Urinary bladder (tissue), 3 donors: ENCODE measurements at regions not wholly inside any gene's neighbourhood (a gene's known extent, or its start where the extent isn't known, plus 50 kb on each side); places are given as distances from the start of the nearest gene placed in this dataset.
"Not testable (repeated sequence)": the region's sequence is repeated elsewhere in the genome, so short reads cannot be mapped to it uniquely, and the experiment has no call there.

Source experiments
- DNase-seq: peaks from one replicate; pipeline ENCODE4 v3.0.0-alpha.2; 2015; ENCODE audit errors: extremely low spot score
- H3K27ac ChIP-seq: one replicate; pipeline ENCODE4 v1.5.1; 2013; ENCODE audit warnings: low read depth, mild to moderate bottlenecking, moderate library complexity
- H3K36me3 ChIP-seq: one replicate; pipeline ENCODE4 v1.6.1; 2013; ENCODE audit warnings: mild to moderate bottlenecking, moderate library complexity; ENCODE audit not compliant: insufficient read depth
- H3K4me1 ChIP-seq: one replicate; pipeline ENCODE4 v1.6.1; 2013; ENCODE audit warnings: mild to moderate bottlenecking, moderate library complexity; ENCODE audit not compliant: insufficient read depth
- H3K4me3 ChIP-seq: one replicate; pipeline ENCODE4 v1.5.1; 2013; ENCODE audit warnings: low read depth, low read length
- WGBS: extraction: QIAGEN DNeasy Blood & Tissue Kit; methylation state at CpG from one replicate; pipeline ENCODE4 v1.1.7; 2013; 5-methylcytosine and 5-hydroxymethylcytosine counted together
- donor health status: healthy with polysubstance abuse.
- donor health status: healthy.

- Histone ChIP-seq H3K4me3 (no peak overlapping the region), H3K27ac (no peak overlapping the region), H3K4me1 (no peaks in the 10 kb centered on the region), H3K36me3 (no peaks in the 10 kb centered on the region)
- 92% methylated on average over 3 of the region's 3 CpGs for WGBS
- no peak for DNase-seq
Observed at GRCh38 chr3:71991046-71991445, 206.1 kb upstream of the PROK2 start.

GRCh38 chr3:71990545-71990944 lies 205.6 kb upstream of the PROK2 start:
- Histone ChIP-seq H3K4me1 (no peaks in the 10 kb centered on the region), H3K27ac (no peak overlapping the region), H3K36me3 (no peaks in the 10 kb centered on the region), H3K4me3 (no peak overlapping the region)
- DNase-seq, result no peak

- no peak for DNase-seq
- no peaks in the 10 kb centered on the region for H3K4me1 ChIP-seq
- 97% methylated on average over 4 of the region's 4 CpGs for WGBS
- H3K27ac ChIP-seq, result no peak overlapping the region
- H3K36me3 ChIP-seq, result no peaks in the 10 kb centered on the region
- no peak overlapping the region for H3K4me3 ChIP-seq
Observed at GRCh38 chr3:71989165-71989564, 204.2 kb upstream of the PROK2 start.

DNA sequence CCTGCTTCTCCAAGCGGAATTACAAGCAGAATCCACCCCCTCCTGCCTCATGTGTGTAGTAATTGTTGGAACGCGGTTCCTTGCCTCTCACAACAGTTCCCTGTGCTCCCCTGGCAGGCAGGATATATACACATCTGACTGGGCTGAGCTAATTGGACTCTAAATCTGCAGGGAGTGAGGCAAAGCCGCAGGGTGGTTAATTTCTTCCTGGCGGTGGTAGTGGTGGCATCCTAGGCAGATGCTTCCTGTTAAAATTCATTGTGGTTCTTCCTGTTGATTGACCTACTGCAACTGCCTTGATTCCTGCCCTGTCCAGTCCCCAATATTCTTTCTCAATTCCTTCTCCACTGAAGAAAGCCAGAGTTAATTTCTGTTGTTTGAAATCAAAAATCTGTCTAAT lies 202.9 kb upstream of the PROK2 start:
- 50% methylated on average over 5 of the region's 5 CpGs for WGBS
- Histone ChIP-seq H3K36me3 (no peaks in the 10 kb centered on the region), H3K4me1 (no peaks in the 10 kb centered on the region), H3K27ac (no peak overlapping the region), H3K4me3 (no peak overlapping the region)
- DNase-seq, result no peak

DNA sequence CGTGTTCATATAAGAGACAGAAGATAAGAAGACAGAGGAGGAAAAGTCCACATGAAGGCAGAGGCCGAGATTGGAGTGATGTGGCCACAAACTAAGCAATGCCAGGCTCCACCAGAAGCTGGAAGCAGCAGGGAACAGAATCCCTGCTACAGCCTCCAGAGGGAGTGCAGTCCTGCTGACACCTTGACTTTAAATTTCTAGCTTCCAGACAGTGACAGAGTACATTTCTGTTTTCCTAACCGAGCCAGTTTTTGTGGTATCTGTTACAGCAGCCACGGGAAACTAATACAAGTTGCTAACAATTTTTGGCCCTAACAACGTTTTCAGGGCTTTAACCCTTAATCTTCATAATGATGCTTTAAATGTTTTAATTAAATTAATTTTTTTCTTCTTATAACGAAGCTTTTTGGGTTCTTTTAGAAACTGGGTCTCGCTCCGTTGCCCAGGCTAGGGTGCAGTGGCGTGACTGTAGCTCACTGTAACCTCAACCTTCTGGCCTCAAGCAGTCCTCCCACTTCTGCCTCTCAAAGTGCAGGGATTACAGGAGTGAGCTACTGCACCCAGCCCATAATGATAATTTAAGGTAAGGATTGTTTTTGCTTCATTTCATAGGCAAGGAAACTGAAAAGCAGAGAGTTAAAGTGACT lies 202.3 kb upstream of the PROK2 start:
- no peak overlapping the region for H3K27ac ChIP-seq
- no peaks in the 10 kb centered on the region for H3K4me1 ChIP-seq
- no peaks in the 10 kb centered on the region for H3K36me3 ChIP-seq
- no peak overlapping the region for H3K4me3 ChIP-seq
- no peak for DNase-seq
- whole genome bisulfite sequencing, result 85% methylated on average over 9 of the region's 9 CpGs

GRCh38 chr3:71986606-71987005 lies 201.7 kb upstream of the PROK2 start:
- no peak overlapping the region for H3K27ac ChIP-seq
- DNase-seq, result no peak
- H3K4me1 ChIP-seq, result no peaks in the 10 kb centered on the region
- H3K4me3 ChIP-seq, result no peak overlapping the region
- H3K36me3 ChIP-seq, result no peaks in the 10 kb centered on the region
- WGBS, result 86% methylated on average over 6 of the region's 6 CpGs

DNA sequence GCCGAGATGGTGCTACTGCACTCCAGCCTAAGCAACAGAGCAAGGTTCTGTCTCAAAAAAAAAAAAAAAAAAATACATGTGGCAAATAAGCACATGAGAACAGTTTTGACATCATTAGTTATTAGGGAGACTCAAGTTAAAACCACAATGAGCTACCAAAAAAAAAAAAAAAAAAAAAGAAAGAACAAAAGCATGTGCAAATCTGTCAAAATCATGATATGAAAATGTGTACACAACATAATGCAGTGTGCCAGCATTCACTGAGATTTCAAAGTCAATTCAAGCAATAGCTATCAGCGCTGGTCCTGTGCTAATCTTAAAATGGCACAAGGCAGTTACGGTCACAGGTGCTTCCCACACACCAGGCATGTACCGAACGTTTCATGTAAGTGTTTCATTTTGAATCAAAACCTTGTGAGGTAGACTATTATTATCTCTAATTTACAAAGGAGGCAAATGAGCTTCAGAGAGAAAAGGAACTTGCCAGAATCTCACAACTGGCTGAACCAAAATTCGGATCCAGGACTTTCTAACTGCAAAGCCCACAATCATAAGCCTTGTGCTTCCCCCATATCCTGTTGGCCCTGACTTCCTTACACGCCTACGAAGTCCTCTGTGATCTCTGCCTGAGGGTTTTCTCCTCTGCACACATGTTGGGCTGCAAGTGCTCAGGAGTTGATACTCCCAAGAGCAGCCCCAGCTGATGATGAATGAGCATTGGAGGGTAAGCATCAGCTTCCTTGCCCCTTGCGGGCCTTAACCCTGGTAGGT lies 200.1 kb upstream of the PROK2 start:
- Histone ChIP-seq H3K27ac (no peak overlapping the region), H3K4me1 (no peaks in the 10 kb centered on the region), H3K36me3 (no peaks in the 10 kb centered on the region), H3K4me3 (no peak overlapping the region)
- no peak for DNase-seq
- 76% methylated on average over 9 of the region's 9 CpGs for WGBS

GRCh38 chr3:71983694-71984093 lies 198.7 kb upstream of the PROK2 start:
- H3K4me1 ChIP-seq, result no peaks in the 10 kb centered on the region

DNA sequence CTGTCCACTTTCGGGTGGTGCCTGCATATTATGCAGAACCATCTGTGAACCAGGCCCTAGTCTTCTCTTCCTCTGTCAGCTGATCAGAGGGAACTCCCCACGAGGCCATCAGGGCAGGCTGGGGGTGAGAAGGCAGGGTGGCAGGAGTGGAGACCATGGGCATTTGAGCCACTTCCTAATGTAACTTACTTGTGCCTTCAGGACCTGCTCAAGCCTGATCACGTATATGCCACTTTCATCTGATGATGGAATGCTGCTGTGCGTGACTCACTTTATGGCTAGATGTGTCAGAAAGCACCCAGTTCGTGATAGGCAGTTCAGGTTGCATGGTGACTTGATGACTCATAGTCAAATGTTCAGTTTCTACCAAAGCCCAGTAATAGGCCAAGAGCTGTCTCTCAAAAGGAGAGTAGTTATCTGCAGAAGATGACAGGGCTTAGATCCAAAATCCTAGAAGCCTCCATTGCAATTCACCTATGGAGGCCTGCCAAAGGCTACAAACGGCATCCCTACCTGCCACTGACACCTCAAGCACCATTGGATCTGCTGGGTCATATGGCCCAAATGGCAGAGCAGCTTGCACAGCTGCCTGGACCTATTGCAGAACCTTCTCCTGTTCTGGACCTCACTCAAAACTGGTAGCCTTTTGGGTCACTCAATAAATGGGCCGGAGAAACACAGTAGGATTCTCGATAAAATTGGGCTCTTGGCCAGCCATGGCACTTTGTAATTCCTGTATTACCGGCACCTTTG lies 197.7 kb upstream of the PROK2 start:
- not testable (repeated sequence) for H3K36me3 ChIP-seq, H3K4me1 ChIP-seq, H3K4me3 ChIP-seq, H3K27ac ChIP-seq
- peak; percentile 26 for DNase-seq
- 76% methylated on average over 9 of the region's 9 CpGs for WGBS

More at GRCh38 chr3:71983694-71984093, 198.7 kb upstream of the PROK2 start:
- WGBS, result 97% methylated on average over 4 of the region's 4 CpGs
- Histone ChIP-seq H3K36me3 (no peaks in the 10 kb centered on the region), H3K4me3 (no peak overlapping the region), H3K27ac (no peak overlapping the region)
- DNase-seq, result no peak

DNA sequence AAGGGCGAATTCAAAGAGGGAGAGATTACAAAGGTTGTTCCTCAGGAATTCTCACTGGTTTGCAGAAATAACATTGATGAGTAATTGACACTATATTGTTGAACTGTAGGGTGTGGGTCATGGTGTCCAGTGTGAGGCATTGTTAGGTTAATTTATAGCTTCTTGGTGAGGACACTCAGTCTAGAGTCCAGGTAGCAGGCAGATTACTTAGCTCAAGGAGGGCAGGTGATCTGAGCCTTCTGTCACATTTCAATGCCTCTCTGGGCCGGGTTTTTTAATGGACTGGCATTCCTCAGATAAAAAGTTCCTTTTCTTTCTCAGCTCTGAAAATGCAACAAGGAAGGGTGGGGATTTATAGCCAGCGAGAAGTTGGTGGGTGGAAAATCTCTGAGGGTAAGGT lies 194.2 kb upstream of the PROK2 start:
- H3K4me1 ChIP-seq, result no peaks in the 10 kb centered on the region
- H3K27ac ChIP-seq, result no peak overlapping the region
- no peak for DNase-seq
- 73% methylated on average over 3 of the region's 3 CpGs for WGBS
- no peak overlapping the region for H3K4me3 ChIP-seq
- no peaks in the 10 kb centered on the region for H3K36me3 ChIP-seq

DNA sequence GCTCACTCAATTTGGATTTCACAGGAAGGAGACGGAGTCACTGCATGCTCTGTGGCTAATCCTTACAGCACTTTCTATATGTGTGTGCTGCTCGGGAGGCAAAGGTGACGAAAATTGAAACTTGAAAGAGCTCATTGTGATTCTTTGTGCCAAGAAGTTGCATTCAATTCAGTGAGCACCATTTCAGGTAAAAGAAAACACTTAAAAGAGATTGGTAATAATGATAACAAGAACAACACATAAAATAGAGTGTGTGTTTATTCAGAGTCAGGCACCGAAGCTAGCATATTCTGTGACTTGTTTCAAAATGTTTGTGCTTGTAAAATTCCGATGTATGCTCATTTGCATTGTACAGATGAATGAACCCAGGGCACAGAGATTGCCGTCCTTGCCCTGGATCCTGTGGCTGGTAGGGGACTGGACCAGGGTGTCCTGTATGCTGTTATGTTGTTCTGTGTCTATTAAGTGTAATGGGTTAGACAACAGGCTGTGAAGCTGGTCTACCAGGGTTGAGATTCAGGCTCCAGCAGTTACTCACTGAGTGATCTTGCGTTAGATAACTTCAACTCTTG lies 193.3 kb upstream of the PROK2 start:
- no peak for DNase-seq
- Histone ChIP-seq H3K36me3 (no peaks in the 10 kb centered on the region), H3K4me1 (no peaks in the 10 kb centered on the region), H3K4me3 (no peak overlapping the region), H3K27ac (no peak overlapping the region)
- WGBS, result 55% methylated on average over 7 of the region's 7 CpGs

DNA sequence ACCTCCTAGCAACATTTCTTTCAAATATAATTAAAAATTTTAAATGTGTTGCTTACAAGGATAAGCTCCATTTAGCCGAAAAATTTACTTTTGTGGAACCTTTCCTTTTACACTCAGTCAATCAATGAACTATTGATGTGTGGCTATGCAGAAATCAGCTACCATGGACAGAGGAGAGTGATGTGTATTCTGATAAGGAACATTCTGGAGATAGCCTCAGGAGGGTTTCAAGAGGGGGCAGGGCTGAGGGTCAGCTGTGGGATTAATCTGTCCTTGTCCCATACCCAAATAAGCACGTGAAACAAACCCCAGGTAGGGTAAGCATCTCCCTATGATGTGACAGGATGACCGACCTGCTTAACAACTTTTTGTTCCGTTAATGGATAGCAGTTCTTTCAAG lies 192.6 kb upstream of the PROK2 start:
- WGBS, result 66% methylated on average over 4 of the region's 4 CpGs
- H3K27ac ChIP-seq, result no peak overlapping the region
- no peaks in the 10 kb centered on the region for H3K4me1 ChIP-seq
- no peak overlapping the region for H3K4me3 ChIP-seq
- H3K36me3 ChIP-seq, result no peaks in the 10 kb centered on the region
- no peak for DNase-seq

- H3K27ac ChIP-seq, result no peak overlapping the region
- 93% methylated on average over 2 of the region's 2 CpGs for WGBS
- no peaks in the 10 kb centered on the region for H3K36me3 ChIP-seq
- no peak for DNase-seq
- H3K4me1 ChIP-seq, result no peaks in the 10 kb centered on the region
- H3K4me3 ChIP-seq, result no peak overlapping the region
Observed at GRCh38 chr3:71975573-71975972, 190.6 kb upstream of the PROK2 start.

DNA sequence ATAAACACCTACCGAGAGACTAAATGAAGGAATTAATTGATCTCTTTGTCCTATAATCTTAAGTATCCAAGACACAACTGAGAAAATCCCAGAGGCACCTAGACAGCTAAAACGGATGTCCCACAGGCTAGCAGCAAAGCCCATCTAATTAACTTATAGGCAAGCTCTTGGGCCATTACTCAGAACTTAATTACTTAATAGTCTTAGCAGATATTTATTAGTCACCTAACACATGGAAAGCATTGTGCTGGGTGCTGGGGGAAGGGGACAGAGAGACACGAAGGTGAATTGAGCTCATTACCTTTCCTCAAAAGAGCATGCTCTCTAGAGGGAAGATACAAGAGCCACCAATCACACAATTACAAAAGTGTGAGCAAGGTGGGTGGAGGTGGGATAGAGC lies 189.8 kb upstream of the PROK2 start:
- Histone ChIP-seq H3K27ac (no peak overlapping the region), H3K36me3 (no peaks in the 10 kb centered on the region), H3K4me1 (no peaks in the 10 kb centered on the region), H3K4me3 (no peak overlapping the region)
- DNase-seq, result no peak
- WGBS, result 81% methylated on average over 3 of the region's 3 CpGs
